Left ventricle myocardium inferior (tissue), 1 donor: ENCODE measurements at regions not wholly inside any gene's neighbourhood (a gene's known extent, or its start where the extent isn't known, plus 50 kb on each side); places are given as distances from the start of the nearest gene placed in this dataset.

Source experiments
- DNase-seq: peaks from one replicate; pipeline ENCODE4 v3.0.0-alpha.2; 2020
- H3K27ac ChIP-seq: fragments of 200-600 bp; replicated peaks from 2 replicates; pipeline ENCODE4 v1.8.0; 2021
- H3K27me3 ChIP-seq: fragments of 200-600 bp; 2 replicates; pipeline ENCODE4 v1.8.0; 2021; ENCODE audit warnings: low read depth
- H3K36me3 ChIP-seq: fragments of 200-600 bp; 2 replicates; pipeline ENCODE4 v1.8.0; 2021
- H3K4me1 ChIP-seq: fragments of 200-600 bp; 2 replicates; pipeline ENCODE4 v1.8.0; 2021
- H3K4me3 ChIP-seq: fragments of 200-600 bp; 2 replicates; pipeline ENCODE4 v1.8.0; 2021; ENCODE audit warnings: mild to moderate bottlenecking, moderate library complexity
- H3K9me3 ChIP-seq: fragments of 200-600 bp; replicated peaks from 2 replicates; pipeline ENCODE4 v1.8.0; 2021
- CTCF ChIP-seq: fragments of 200-600 bp; IDR thresholded peaks from 2 replicates; pipeline ENCODE4 v1.8.0; 2021; ENCODE audit warnings: antibody characterized with exemption, mild to moderate bottlenecking, borderline replicate concordance
- intact Hi-C: fragments of 100-400 bp; cut with micrococcal nuclease; formaldehyde crosslinking; loops from one replicate; pipeline ENCODE4 v1.11.0; 2022
- donor health status: DM: no; HTN: yes; CAD: no; lungs with severe emphysema.

- intact Hi-C loops: no loop called here
- Histone ChIP-seq H3K9me3 (no peaks in the 10 kb centered on the region), H3K36me3 (no peaks in the 10 kb centered on the region), H3K27ac (no peak overlapping the region), H3K4me3 (no peak overlapping the region), H3K27me3 (no peaks in the 10 kb centered on the region), H3K4me1 (no peaks in the 10 kb centered on the region)
- no peak for DNase-seq
- TF ChIP-seq CTCF: no peak
Measured at GRCh38 chr2:195425328-195425727, 231.7 kb upstream of the SLC39A10 start.

- H3K36me3 ChIP-seq: no peaks in the 10 kb centered on the region
- TF ChIP-seq CTCF: no peak
- no peak overlapping the region for H3K4me3 ChIP-seq
- H3K27me3 ChIP-seq: no peaks in the 10 kb centered on the region
- H3K27ac ChIP-seq: no peak overlapping the region
- H3K4me1 ChIP-seq: no peaks in the 10 kb centered on the region
- H3K9me3 ChIP-seq: no peaks in the 10 kb centered on the region
- intact Hi-C loops: no loop called here
- no peak for DNase-seq
Measured at GRCh38 chr2:195419033-195419432, 238.0 kb upstream of the SLC39A10 start.

- Histone ChIP-seq H3K36me3 (no peaks in the 10 kb centered on the region), H3K4me1 (no peaks in the 10 kb centered on the region), H3K4me3 (no peak overlapping the region), H3K27ac (no peak overlapping the region), H3K9me3 (no peaks in the 10 kb centered on the region), H3K27me3 (no peaks in the 10 kb centered on the region)
- TF ChIP-seq CTCF: no peak
- no peak for DNase-seq
- intact Hi-C loops: no loop called here
Measured at GRCh38 chr2:195414537-195415100, 242.4 kb upstream of the SLC39A10 start.

GRCh38 chr2:195413944-195414343 is 243.1 kb upstream of the SLC39A10 start:
- no peaks in the 10 kb centered on the region for H3K9me3 ChIP-seq
- no peak for TF ChIP-seq CTCF
- H3K27ac ChIP-seq: no peak overlapping the region
- no peaks in the 10 kb centered on the region for H3K36me3 ChIP-seq
- no peaks in the 10 kb centered on the region for H3K4me1 ChIP-seq
- DNase-seq: no peak
- intact Hi-C loops: no loop called here
- no peak overlapping the region for H3K4me3 ChIP-seq
- no peaks in the 10 kb centered on the region for H3K27me3 ChIP-seq

- Histone ChIP-seq H3K9me3 (no peaks in the 10 kb centered on the region), H3K36me3 (no peaks in the 10 kb centered on the region), H3K4me1 (no peaks in the 10 kb centered on the region), H3K4me3 (no peak overlapping the region), H3K27ac (no peak overlapping the region), H3K27me3 (no peaks in the 10 kb centered on the region)
- DNase-seq: no peak
- intact Hi-C loops: no loop called here
- no peak for TF ChIP-seq CTCF
Measured at GRCh38 chr2:195413422-195413821, 243.6 kb upstream of the SLC39A10 start.
